AG09309 (cell line): ENCODE measurements at regions not wholly inside any gene's neighbourhood (a gene's known extent, or its start where the extent isn't known, plus 50 kb on each side); places are given as distances from the start of the nearest gene placed in this dataset.
A peak's percentile ranks its signal among the peaks of the same experiment; 100 is the strongest.

Experiments used
- DNase-seq: peaks from one replicate; pipeline ENCODE4 v3.0.0-alpha.2; 2010; ENCODE audit warnings: low read depth
- H3K4me3 ChIP-seq: 2 replicates; pipeline ENCODE4 v1.5.1; 2011; ENCODE audit warnings: mild to moderate bottlenecking, low read depth, low read length, moderate library complexity; ENCODE audit not compliant: control insufficient read depth
- CTCF ChIP-seq: IDR thresholded peaks from 2 replicates; pipeline ENCODE4 v1.5.1; 2011; ENCODE audit warnings: mild to moderate bottlenecking, low read depth, low read length, inconsistent platforms; ENCODE audit not compliant: insufficient read depth, control insufficient read depth; ENCODE audit errors: missing control alignments

GRCh38 chrX:11998944-11999343 lies 139.3 kb upstream of the FRMPD4 start:
- no peak overlapping the region for H3K4me3 ChIP-seq
- TF ChIP-seq CTCF = no peak
- no peak for DNase-seq

GRCh38 chrX:12002876-12003275 lies 135.4 kb upstream of the FRMPD4 start:
- DNase-seq = no peak
- no peak overlapping the region for H3K4me3 ChIP-seq
- TF ChIP-seq CTCF = no peak

GRCh38 chrX:12007881-12008280 lies 130.4 kb upstream of the FRMPD4 start:
- H3K4me3 ChIP-seq = no peak overlapping the region
- TF ChIP-seq CTCF = no peak
- peak; percentile 40 for DNase-seq

- H3K4me3 ChIP-seq = no peak overlapping the region
- TF ChIP-seq CTCF = no peak
- no peak for DNase-seq
Observed at GRCh38 chrX:12010436-12010835, 127.8 kb upstream of the FRMPD4 start.

GRCh38 chrX:12011075-12011474 lies 127.2 kb upstream of the FRMPD4 start:
- no peak for TF ChIP-seq CTCF
- DNase-seq = no peak
- H3K4me3 ChIP-seq = no peak overlapping the region

- no peak for TF ChIP-seq CTCF
- no peak overlapping the region for H3K4me3 ChIP-seq
- DNase-seq = no peak
Observed at GRCh38 chrX:12013211-12013618, 125.1 kb upstream of the FRMPD4 start.

GRCh38 chrX:12021698-12022097 lies 116.6 kb upstream of the FRMPD4 start:
- TF ChIP-seq CTCF = no peak
- DNase-seq = no peak
- no peak overlapping the region for H3K4me3 ChIP-seq
